Stomach (tissue), 4 donors: ENCODE measurements at regions not wholly inside any gene's neighbourhood (a gene's known extent, or its start where the extent isn't known, plus 50 kb on each side); places are given as distances from the start of the nearest gene placed in this dataset.

ENCODE experiments used
- POLR2A ChIP-seq, 4 donors: fragments of 450-650 bp; IDR thresholded peaks; one replicate each; pipeline ENCODE4 v1.6.1; 2016; ENCODE audit warnings: antibody characterized with exemption in 4 of 4, control low read depth in 2 of 4, mild to moderate bottlenecking in 1 of 4, moderate library complexity in 1 of 4
- POLR2AphosphoS5 ChIP-seq, 3 donors: sonication (generic); formaldehyde crosslinking; IDR thresholded peaks; one replicate each; pipeline ENCODE4 v1.6.1; 2016; ENCODE audit warnings: antibody characterized with exemption in 3 of 3
- TF ChIP-seq, protein P1 (sequence below), 7 experiments: fragments of 450-650 bp in 4 of 7; fragments of 200-600 bp in 3 of 7; sonication (generic) in 3 of 7; IDR thresholded peaks; one replicate each; pipeline ENCODE4 v1.5.1; 2016 to 2019; ENCODE audit warnings: antibody characterized with exemption in 7 of 7, control low read depth in 2 of 7, mild to moderate bottlenecking in 1 of 7

DNA sequence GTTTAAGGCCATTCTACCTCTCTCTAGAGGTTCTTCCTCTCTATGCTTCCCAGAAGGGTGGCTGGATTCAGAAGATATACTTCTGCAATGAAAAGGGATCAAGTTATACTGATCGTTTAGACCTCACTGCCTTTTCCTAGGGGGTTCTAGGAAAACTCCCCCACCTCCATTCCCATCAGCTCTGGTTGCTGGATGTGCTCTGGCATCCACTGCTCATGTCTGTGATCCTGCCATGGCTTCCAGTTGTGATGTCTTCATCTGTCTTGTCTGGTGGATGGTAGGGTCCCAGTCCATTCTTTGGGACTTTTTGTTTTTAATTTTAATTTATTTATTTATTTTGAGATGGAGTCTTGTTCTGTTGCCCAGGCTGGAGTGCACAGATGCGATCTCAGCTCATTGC is 118.4 kb downstream of the BTBD3 start:
- TF ChIP-seq, protein P1, sequence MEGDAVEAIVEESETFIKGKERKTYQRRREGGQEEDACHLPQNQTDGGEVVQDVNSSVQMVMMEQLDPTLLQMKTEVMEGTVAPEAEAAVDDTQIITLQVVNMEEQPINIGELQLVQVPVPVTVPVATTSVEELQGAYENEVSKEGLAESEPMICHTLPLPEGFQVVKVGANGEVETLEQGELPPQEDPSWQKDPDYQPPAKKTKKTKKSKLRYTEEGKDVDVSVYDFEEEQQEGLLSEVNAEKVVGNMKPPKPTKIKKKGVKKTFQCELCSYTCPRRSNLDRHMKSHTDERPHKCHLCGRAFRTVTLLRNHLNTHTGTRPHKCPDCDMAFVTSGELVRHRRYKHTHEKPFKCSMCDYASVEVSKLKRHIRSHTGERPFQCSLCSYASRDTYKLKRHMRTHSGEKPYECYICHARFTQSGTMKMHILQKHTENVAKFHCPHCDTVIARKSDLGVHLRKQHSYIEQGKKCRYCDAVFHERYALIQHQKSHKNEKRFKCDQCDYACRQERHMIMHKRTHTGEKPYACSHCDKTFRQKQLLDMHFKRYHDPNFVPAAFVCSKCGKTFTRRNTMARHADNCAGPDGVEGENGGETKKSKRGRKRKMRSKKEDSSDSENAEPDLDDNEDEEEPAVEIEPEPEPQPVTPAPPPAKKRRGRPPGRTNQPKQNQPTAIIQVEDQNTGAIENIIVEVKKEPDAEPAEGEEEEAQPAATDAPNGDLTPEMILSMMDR (IDR thresholded peaks at IDR 0.05), result no peak
- TF ChIP-seq POLR2A (IDR thresholded peaks at IDR 0.05) (no peak), POLR2AphosphoS5 (IDR thresholded peaks at IDR 0.05) (no peak)
